Endothelial cell of umbilical vein (primary cell): ENCODE measurements at regions not wholly inside any gene's neighbourhood (a gene's known extent, or its start where the extent isn't known, plus 50 kb on each side); places are given as distances from the start of the nearest gene placed in this dataset.

Experiments
- BruUV-seq: library from RNA; stranded (reverse); fragments of 400-500 nt; replicated peaks from 2 replicates; lab custom pipeline; 2021; lab: Mats Ljungman, UMichigan
- CTCF ChIA-PET: fragments of 300-600, 350-600 bp; sonication (Branson Sonifier 250); formaldehyde crosslinking; loops from one replicate; lab custom pipeline; 2021; ENCODE audit warnings: antibody characterized with exemption, inconsistent platforms; lab: Charles Lee
- POLR2A ChIA-PET: fragments of 300-600, 350-600 bp; sonication (Branson Sonifier 250); formaldehyde crosslinking; loops from one replicate; lab custom pipeline; 2021; ENCODE audit warnings: antibody characterized with exemption, inconsistent platforms; lab: Charles Lee
- DNase-seq: peaks from one replicate; pipeline ENCODE4 v3.0.0-alpha.2; 2011; ENCODE audit warnings: low read depth, low spot score
- FAIRE-seq: peaks from 2 replicates; lab custom pipeline; 2011; peaks lifted over from hg19 to GRCh38; lab: Jason Lieb, UNC
- H2AFZ ChIP-seq: 2 replicates; pipeline ENCODE4 v1.6.0; 2012; ENCODE audit warnings: low read depth, low read length, control low read depth, inconsistent platforms
- H3K27ac ChIP-seq: 2 replicates; pipeline ENCODE4 v1.5.1; 2011; ENCODE audit warnings: low read depth, mild to moderate bottlenecking, control low read depth, low read length, moderate library complexity; ENCODE audit not compliant: insufficient read depth
- H3K27me3 ChIP-seq, 2 experiments: 2 replicates each; pipeline versions ENCODE4 v1.6.0 to v1.6.1; 2011; ENCODE audit warnings: low read length in 2 of 2, mixed read lengths in 1 of 2; ENCODE audit not compliant: control insufficient read depth in 2 of 2, insufficient read depth in 2 of 2
- H3K36me3 ChIP-seq, 2 experiments: 2 replicates in 1 of 2; 3 replicates in 1 of 2; pipeline ENCODE4 v1.5.1; 2011; ENCODE audit warnings: low read length in 2 of 2, mild to moderate bottlenecking in 1 of 2, moderate library complexity in 1 of 2; ENCODE audit not compliant: control insufficient read depth in 2 of 2, insufficient read depth in 2 of 2; ENCODE audit errors: extremely low read depth in 1 of 2
- H3K4me1 ChIP-seq: 3 replicates; pipeline ENCODE4 v1.5.1; 2011; ENCODE audit warnings: mild to moderate bottlenecking, low read length; ENCODE audit not compliant: control insufficient read depth, insufficient read depth; ENCODE audit errors: extremely low read depth
- H3K4me2 ChIP-seq: 2 replicates; pipeline ENCODE4 v1.6.1; 2011; ENCODE audit warnings: low read length, control low read depth, mixed read lengths; ENCODE audit not compliant: insufficient read depth
- H3K4me3 ChIP-seq, 3 experiments: fragments of 200-600 bp in 1 of 3; sonication (generic), shearing (Covaris generic) in 1 of 3; replicated peaks in 1 of 3; 2 replicates each; pipeline ENCODE4 v1.5.1; 2011 to 2016; ENCODE audit warnings: control low read depth in 3 of 3, low read length in 3 of 3, mild to moderate bottlenecking in 2 of 3, inconsistent platforms in 1 of 3, low read depth in 1 of 3, moderate library complexity in 1 of 3; ENCODE audit not compliant: insufficient read depth in 1 of 3
- H3K79me2 ChIP-seq: 2 replicates; pipeline ENCODE4 v1.6.0; 2012; ENCODE audit warnings: low read length, inconsistent platforms; ENCODE audit not compliant: control insufficient read depth, insufficient read depth
- H3K9ac ChIP-seq: replicated peaks from 2 replicates; pipeline ENCODE3; 2011; ENCODE audit warnings: low read length, control low read depth; ENCODE audit not compliant: insufficient read depth; ENCODE audit errors: extremely low read depth
- H3K9me1 ChIP-seq: replicated peaks from 3 replicates; pipeline ENCODE4 v1.6.0; 2011; ENCODE audit warnings: mild to moderate bottlenecking, low read length; ENCODE audit not compliant: control insufficient read depth, insufficient read depth; ENCODE audit errors: extremely low read depth
- H3K9me3 ChIP-seq: replicated peaks from 2 replicates; pipeline ENCODE4 v1.5.1; 2012; ENCODE audit warnings: low read length, inconsistent platforms; ENCODE audit not compliant: control insufficient read depth, insufficient read depth
- H4K20me1 ChIP-seq: replicated peaks from 2 replicates; pipeline ENCODE3; 2011; ENCODE audit warnings: mild to moderate bottlenecking, low read length; ENCODE audit not compliant: control insufficient read depth, insufficient read depth; ENCODE audit errors: extremely low read depth
- EZH2 ChIP-seq: IDR thresholded peaks from 2 replicates; pipeline ENCODE4 v1.6.1; 2012; ENCODE audit warnings: borderline replicate concordance, low read depth, mild to moderate bottlenecking, moderate library complexity, low read length, inconsistent platforms; ENCODE audit not compliant: severe bottlenecking
- FOS ChIP-seq: IDR thresholded peaks from 2 replicates; pipeline ENCODE4 v1.6.1; 2011; ENCODE audit warnings: mild to moderate bottlenecking, low read length, moderate library complexity, borderline replicate concordance; ENCODE audit not compliant: insufficient read depth
- GATA2 ChIP-seq: IDR thresholded peaks from 2 replicates; pipeline ENCODE4 v1.7.0; 2011; ENCODE audit warnings: low read depth, mild to moderate bottlenecking, moderate library complexity, mixed read lengths, low read length; ENCODE audit not compliant: insufficient read length, insufficient read depth
- JUN ChIP-seq: IDR thresholded peaks from 2 replicates; pipeline ENCODE4 v1.6.1; 2011; ENCODE audit warnings: borderline replicate concordance, low read depth; ENCODE audit not compliant: insufficient read length, insufficient read depth
- MYC ChIP-seq: IDR thresholded peaks from one replicate; pipeline ENCODE4 v1.6.1; 2011; ENCODE audit warnings: mild to moderate bottlenecking, low read depth, low read length
- POLR2A ChIP-seq: IDR thresholded peaks from 2 replicates; pipeline ENCODE4 v1.6.1; 2012; ENCODE audit warnings: low read depth, mild to moderate bottlenecking, control low read depth, low read length
- POLR2AphosphoS5 ChIP-seq: IDR thresholded peaks from 2 replicates; pipeline ENCODE4 v1.6.1; 2012; ENCODE audit warnings: low read depth, mild to moderate bottlenecking, control low read depth, low read length, moderate library complexity; ENCODE audit not compliant: insufficient read depth
- dilution Hi-C: fragments of 300-500 bp; cut with MboI; formaldehyde crosslinking; loops from one replicate; pipeline ENCODE4 v1.15.0; 2019; ENCODE audit warnings: low sequenced_read_pairs; ENCODE audit not compliant: extremely low pct_ligation_motif_present
- intact Hi-C: fragments of 100-400 bp; cut with micrococcal nuclease; formaldehyde crosslinking; loops from one replicate; pipeline ENCODE4 v1.10.0; 2022
- TF ChIP-seq, protein P1 (sequence below), 2 donors: IDR thresholded peaks; 1 replicate in 1 of 2; 2 replicates in 1 of 2; pipeline ENCODE4 v1.5.1; 2011; ENCODE audit warnings: low read length in 2 of 2, mild to moderate bottlenecking in 2 of 2, moderate library complexity in 2 of 2, control low read depth in 1 of 2, inconsistent platforms in 1 of 2, low read depth in 1 of 2; ENCODE audit not compliant: insufficient read depth in 1 of 2; ENCODE audit errors: extremely low read depth in 1 of 2
- TF ChIP-seq, protein P2 (sequence below): IDR thresholded peaks from 2 replicates; pipeline ENCODE4 v1.6.1; 2011; ENCODE audit not compliant: insufficient read depth, insufficient read length

DNA sequence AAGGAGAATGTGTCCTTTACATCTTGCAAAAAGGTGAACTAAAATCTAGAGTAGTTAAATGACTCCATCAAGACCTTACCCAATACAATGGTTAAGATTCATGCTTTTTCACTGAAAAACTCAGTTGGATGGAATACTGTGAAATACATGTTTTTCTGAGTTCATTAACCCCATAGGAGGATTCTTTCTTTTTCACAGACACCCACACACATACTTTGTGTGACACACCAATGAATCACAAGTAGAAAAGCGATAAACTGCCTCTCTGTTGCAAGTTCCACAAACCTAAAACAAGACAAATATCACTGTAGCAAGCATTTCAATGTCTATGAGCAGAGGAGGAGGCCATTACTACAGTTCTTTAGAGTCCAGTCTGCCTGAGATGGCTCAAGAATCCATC is 258.8 kb upstream of the CDH5 start:
- Histone ChIP-seq H3K4me3 (no peak overlapping the region), H3K27ac (no peak overlapping the region), H2AFZ (no peak overlapping the region), H3K9ac (no peak overlapping the region), H3K79me2 (no peaks in the 10 kb centered on the region), H4K20me1 (no peaks in the 10 kb centered on the region), H3K9me1 (no peaks in the 10 kb centered on the region), H3K9me3 (no peaks in the 10 kb centered on the region), H3K4me1 (no peaks in the 10 kb centered on the region), H3K36me3 (no peaks in the 10 kb centered on the region), H3K4me2 (no peak overlapping the region), H3K27me3 (no peaks in the 10 kb centered on the region)
- ChIA-PET POLR2A (no interaction called here), CTCF (no interaction called here)
- DNase-seq (no peak), FAIRE-seq (no peak)
- BruUV-seq: no TSS peak
- dilution Hi-C loops (no loop called here), intact Hi-C loops (no loop called here)
- no peak for TF ChIP-seq FOS
- no peak for TF ChIP-seq POLR2A
- TF ChIP-seq JUN: no peak
- no peak for TF ChIP-seq MYC
- TF ChIP-seq, protein P1, sequence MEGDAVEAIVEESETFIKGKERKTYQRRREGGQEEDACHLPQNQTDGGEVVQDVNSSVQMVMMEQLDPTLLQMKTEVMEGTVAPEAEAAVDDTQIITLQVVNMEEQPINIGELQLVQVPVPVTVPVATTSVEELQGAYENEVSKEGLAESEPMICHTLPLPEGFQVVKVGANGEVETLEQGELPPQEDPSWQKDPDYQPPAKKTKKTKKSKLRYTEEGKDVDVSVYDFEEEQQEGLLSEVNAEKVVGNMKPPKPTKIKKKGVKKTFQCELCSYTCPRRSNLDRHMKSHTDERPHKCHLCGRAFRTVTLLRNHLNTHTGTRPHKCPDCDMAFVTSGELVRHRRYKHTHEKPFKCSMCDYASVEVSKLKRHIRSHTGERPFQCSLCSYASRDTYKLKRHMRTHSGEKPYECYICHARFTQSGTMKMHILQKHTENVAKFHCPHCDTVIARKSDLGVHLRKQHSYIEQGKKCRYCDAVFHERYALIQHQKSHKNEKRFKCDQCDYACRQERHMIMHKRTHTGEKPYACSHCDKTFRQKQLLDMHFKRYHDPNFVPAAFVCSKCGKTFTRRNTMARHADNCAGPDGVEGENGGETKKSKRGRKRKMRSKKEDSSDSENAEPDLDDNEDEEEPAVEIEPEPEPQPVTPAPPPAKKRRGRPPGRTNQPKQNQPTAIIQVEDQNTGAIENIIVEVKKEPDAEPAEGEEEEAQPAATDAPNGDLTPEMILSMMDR (IDR thresholded peaks at IDR 0.05; ENCODE audit: extremely low read depth in 1 of 2, insufficient read depth in 1 of 2, low read depth in 1 of 2, low read length in 2 of 2): no peak
- TF ChIP-seq, protein P2, sequence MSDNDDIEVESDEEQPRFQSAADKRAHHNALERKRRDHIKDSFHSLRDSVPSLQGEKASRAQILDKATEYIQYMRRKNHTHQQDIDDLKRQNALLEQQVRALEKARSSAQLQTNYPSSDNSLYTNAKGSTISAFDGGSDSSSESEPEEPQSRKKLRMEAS: no peak
- no peak for TF ChIP-seq GATA2
- TF ChIP-seq EZH2: no peak
- no peak for TF ChIP-seq POLR2AphosphoS5
